DMS114 treated with DMSO at 0.1 percent for 48 hours (cell line): ENCODE measurements at regions not wholly inside any gene's neighbourhood (a gene's known extent, or its start where the extent isn't known, plus 50 kb on each side); places are given as distances from the start of the nearest gene placed in this dataset.

ENCODE experiments used
- DNase-seq: peaks from one replicate; lab custom pipeline; 2025; ENCODE audit not compliant: unreplicated experiment; lab: John Stamatoyannopoulos, UW

- no peak for DNase-seq
Observed at GRCh38 chr4:176971576-176972115, 178.9 kb upstream of the VEGFC start.

- DNase-seq: no peak
Observed at GRCh38 chr4:176979416-176979815, 186.7 kb upstream of the VEGFC start.

- DNase-seq: no peak
Observed at GRCh38 chr4:176981074-176981473, 188.4 kb upstream of the VEGFC start.

GRCh38 chr4:176981551-176981950, 188.8 kb upstream of the VEGFC start:
- DNase-seq: no peak

- no peak for DNase-seq
Observed at GRCh38 chr4:176988226-176988625, 195.5 kb upstream of the VEGFC start.

- no peak for DNase-seq
Observed at GRCh38 chr4:176989186-176989585, 196.5 kb upstream of the VEGFC start.

- DNase-seq: no peak
Observed at GRCh38 chr4:176999935-177000543, 207.3 kb upstream of the VEGFC start.

GRCh38 chr4:177001271-177002175, 208.8 kb upstream of the VEGFC start:
- no peak for DNase-seq

- no peak for DNase-seq
Observed at GRCh38 chr4:177005674-177006230, 213.0 kb upstream of the VEGFC start.

- no peak for DNase-seq
Observed at GRCh38 chr4:177006331-177006730, 213.6 kb upstream of the VEGFC start.

- DNase-seq: no peak
Observed at GRCh38 chr4:177008071-177008835, 215.5 kb upstream of the VEGFC start.

GRCh38 chr4:177008836-177009501, 216.2 kb upstream of the VEGFC start:
- no peak for DNase-seq

- no peak for DNase-seq
Observed at GRCh38 chr4:177010418-177010817, 217.7 kb upstream of the VEGFC start.

GRCh38 chr4:177012918-177013545, 220.3 kb upstream of the VEGFC start:
- no peak for DNase-seq

- no peak for DNase-seq
Observed at GRCh38 chr4:177016541-177017141, 223.9 kb upstream of the VEGFC start.

- no peak for DNase-seq
Observed at GRCh38 chr4:177023951-177024350, 231.2 kb upstream of the VEGFC start.

GRCh38 chr4:177032341-177032740, 239.6 kb upstream of the VEGFC start:
- DNase-seq: no peak

GRCh38 chr4:177033135-177033534, 240.4 kb upstream of the VEGFC start:
- DNase-seq: no peak

GRCh38 chr4:177033632-177034031, 240.9 kb upstream of the VEGFC start:
- DNase-seq: no peak

GRCh38 chr4:177041356-177041755, 248.6 kb upstream of the VEGFC start:
- DNase-seq: no peak
